ENCODE measurements at regions not wholly inside any gene's neighbourhood (a gene's known extent, or its start where the extent isn't known, plus 50 kb on each side); places are given as distances from the start of the nearest gene placed in this dataset.

DNA sequence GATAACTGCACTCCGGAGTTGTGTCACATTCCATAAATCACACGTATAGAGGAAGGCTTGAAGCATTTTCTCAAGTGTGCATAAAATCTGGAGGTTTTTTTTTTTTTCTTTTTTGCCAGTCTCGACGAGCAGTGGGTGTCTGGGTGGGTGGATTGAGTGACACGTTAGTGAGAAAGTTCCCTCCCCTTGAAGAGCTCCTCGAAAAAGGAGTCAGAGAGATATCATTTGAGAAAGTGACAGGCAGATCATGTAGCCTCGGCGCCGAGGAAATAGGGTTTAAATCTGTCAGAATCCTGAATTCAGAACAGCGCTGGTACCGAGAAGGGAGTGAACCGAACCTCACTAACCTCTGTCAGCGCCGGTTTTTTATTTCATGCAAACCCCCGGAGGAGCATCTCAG, 269.5 kb upstream of the ARID1B start:
- DNase-seq (ENCODE audit: low spot score): no peak
- ChIA-PET CTCF (interaction anchor here (0.6 kb wide), 1 partner anchor 137 kb away, joined by 3 read pairs; no protein-coding TSS in a partner anchor), POLR2A (ENCODE audit: low non-redundant PET) (no interaction called here)
- no peak overlapping the region for H3K27ac ChIP-seq
- TF ChIP-seq, protein P1, sequence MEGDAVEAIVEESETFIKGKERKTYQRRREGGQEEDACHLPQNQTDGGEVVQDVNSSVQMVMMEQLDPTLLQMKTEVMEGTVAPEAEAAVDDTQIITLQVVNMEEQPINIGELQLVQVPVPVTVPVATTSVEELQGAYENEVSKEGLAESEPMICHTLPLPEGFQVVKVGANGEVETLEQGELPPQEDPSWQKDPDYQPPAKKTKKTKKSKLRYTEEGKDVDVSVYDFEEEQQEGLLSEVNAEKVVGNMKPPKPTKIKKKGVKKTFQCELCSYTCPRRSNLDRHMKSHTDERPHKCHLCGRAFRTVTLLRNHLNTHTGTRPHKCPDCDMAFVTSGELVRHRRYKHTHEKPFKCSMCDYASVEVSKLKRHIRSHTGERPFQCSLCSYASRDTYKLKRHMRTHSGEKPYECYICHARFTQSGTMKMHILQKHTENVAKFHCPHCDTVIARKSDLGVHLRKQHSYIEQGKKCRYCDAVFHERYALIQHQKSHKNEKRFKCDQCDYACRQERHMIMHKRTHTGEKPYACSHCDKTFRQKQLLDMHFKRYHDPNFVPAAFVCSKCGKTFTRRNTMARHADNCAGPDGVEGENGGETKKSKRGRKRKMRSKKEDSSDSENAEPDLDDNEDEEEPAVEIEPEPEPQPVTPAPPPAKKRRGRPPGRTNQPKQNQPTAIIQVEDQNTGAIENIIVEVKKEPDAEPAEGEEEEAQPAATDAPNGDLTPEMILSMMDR (conservative IDR thresholded peaks at IDR 0.05; ENCODE audit: low read depth): no peak

DNA sequence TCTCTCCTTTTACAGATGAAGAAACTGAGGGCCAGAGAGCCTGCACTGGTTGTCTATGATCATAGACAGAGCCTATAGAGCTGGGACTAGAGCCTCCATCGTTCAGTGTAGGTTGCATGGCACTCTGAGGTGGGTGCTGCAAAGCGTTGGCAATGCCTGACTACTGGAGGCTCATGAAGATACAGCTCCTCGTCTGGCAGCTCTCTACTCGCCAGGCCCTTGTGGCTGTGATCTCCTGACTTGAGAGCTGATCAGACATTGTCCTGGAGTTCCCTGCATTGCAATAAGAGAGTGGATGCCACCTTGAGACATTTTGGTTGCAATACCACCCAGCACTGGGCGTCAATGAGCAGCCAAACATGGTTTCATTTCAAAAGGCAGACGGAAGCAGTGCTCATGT, 270.1 kb upstream of the ARID1B start:
- POLR2A ChIA-PET (ENCODE audit: low non-redundant PET): no interaction called here
- TF ChIP-seq, protein P1 (conservative IDR thresholded peaks at IDR 0.05; ENCODE audit: low read depth): no peak
- H3K27ac ChIP-seq: no peak overlapping the region
- no peak for DNase-seq (ENCODE audit: low spot score)
- CTCF ChIA-PET: no interaction called here

DNA sequence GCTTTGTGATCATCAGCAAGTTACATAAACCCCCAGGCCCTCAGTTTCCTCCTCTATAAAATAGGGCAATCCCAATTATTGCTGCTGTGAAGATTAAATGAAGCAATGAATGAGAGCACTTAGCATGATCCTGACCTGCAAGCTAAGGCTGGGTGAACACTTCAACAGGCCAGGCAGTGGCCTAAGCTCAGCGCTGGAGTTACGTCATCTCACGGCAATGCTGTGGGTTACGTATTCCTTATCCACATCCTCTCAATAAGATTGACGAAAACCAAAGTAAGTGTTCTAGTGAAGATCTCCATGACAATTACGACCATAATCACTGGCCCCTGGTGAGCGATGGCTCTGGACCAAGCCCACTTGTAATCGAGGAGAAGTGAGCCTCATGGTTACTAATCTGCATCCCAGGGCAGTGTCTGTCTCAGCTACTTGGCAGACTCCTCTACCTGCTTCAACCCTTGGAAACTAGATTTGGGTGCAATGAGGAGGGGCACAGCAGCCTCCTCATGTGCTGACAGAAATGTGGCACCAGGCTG, 274.1 kb upstream of the ARID1B start:
- DNase-seq (ENCODE audit: low spot score): no peak
- TF ChIP-seq, protein P1 (conservative IDR thresholded peaks at IDR 0.05; ENCODE audit: low read depth): no peak
- ChIA-PET CTCF (no interaction called here), POLR2A (ENCODE audit: low non-redundant PET) (no interaction called here)
- H3K27ac ChIP-seq: no peak overlapping the region

DNA sequence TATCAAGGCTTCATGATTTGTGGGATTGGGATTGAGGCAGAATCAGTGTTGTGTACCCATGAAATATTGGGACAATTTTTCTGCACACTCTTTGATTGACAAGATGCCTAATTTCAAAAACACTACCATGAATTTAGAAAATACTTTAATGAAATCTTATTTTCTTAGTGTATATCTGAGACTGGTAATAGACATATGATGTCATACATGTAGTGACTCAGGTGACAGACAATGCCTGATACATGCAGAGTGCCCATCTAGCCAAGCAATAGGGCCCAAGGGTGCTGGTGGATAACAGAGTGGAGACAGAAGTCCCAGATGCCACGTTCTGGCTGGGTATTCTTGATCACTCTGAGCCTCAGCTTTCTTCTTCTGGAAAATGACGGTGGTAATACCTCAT, 279.6 kb upstream of the ARID1B start:
- no peak for DNase-seq (ENCODE audit: low spot score)

DNA sequence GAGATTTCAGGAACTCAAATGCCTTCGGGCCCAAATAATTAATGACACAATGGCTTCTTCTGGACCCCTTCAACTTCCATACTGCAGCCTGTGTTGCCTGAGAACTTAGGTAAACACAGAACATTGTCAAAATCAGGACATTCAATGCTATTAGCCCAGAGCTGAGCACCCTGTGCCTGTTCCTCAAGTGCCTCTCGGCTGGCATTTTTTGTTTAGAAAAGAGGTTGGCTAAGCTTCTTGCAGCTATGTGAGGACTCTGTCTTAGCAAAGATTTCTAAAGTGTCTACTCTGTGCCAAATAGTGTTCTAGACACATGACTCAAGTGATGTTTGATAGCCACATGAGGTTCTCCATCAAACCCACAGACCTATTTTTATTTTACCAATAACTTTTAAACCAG, 289.3 kb upstream of the ARID1B start:
- DNase-seq (ENCODE audit: low spot score): no peak
- POLR2A ChIA-PET (ENCODE audit: low non-redundant PET): no interaction called here
- no peak overlapping the region for H3K27ac ChIP-seq
- TF ChIP-seq, protein P1 (conservative IDR thresholded peaks at IDR 0.05; ENCODE audit: low read depth): no peak
- CTCF ChIA-PET: no interaction called here

More for the DNA sequence above, 279.6 kb upstream of the ARID1B start:
- TF ChIP-seq, protein P1 (conservative IDR thresholded peaks at IDR 0.05; ENCODE audit: low read depth): no peak
- ChIA-PET CTCF (no interaction called here), POLR2A (ENCODE audit: low non-redundant PET) (no interaction called here)
- H3K27ac ChIP-seq: no peak overlapping the region

DNA sequence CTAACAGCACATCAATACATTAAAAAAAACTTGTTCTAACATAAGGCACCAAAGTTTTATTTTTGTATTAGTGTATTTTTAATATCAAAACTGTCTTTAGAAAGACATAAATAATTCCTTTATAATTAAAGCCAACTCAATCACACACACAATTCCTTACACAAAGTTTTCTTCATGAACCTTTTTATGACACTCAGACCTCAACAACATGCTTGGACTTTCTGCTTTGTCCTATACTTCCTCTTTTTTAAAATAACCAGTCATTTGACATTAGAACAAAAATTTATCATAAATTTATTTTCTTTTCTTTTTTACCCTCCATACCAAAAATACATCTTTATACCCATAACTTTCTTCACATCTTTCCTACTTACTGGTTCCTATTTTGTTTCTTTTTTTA, 292.0 kb upstream of the ARID1B start:
- ChIA-PET CTCF (no interaction called here), POLR2A (ENCODE audit: low non-redundant PET) (no interaction called here)
- no peak overlapping the region for H3K27ac ChIP-seq
- DNase-seq (ENCODE audit: low spot score): no peak
- TF ChIP-seq, protein P1 (conservative IDR thresholded peaks at IDR 0.05; ENCODE audit: low read depth): no peak

All from RWPE1 (cell line).